ENCODE measurements at regions not wholly inside any gene's neighbourhood (a gene's known extent, or its start where the extent isn't known, plus 50 kb on each side); places are given as distances from the start of the nearest gene placed in this dataset.

DNA sequence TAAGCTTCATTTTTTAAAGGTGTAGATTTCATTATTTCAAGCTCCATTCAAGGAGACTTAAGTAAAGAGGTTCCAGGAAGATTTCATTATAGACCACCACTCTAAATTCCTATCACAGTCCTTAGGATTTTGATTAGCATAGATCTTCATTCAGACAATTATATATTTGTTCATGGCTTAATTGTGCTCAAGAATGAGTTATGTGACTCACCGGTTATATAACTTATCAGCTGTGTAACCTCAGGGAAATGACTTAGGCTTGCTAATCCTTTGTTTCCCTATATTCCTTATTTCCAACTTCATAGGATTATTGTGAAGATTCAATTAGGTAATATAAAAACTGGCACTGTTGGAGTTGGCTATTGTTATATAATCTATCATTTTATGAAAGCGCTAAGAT lies 632.8 kb upstream of the SPRY2 start:
- Histone ChIP-seq H3K4me3 (ENCODE audit: insufficient read depth, low read depth, low read length) (no peak overlapping the region), H4K20me1 (ENCODE audit: insufficient read depth, low read length) (no peaks in the 10 kb centered on the region), H3K9me1 (ENCODE audit: insufficient read depth, low read length) (no peaks in the 10 kb centered on the region), H3K56ac (ENCODE audit: extremely low read depth, insufficient read depth, low read length) (no peak overlapping the region), H2BK120ac (ENCODE audit: low read depth, low read length) (no peak overlapping the region), H2AFZ (replicated peaks; ENCODE audit: low read length, poor library complexity) (no peak overlapping the region), H3K79me1 (ENCODE audit: low read depth in 1 of 2, low read length in 2 of 2) (no peaks in the 10 kb centered on the region), H3K36me3 (ENCODE audit: control insufficient read depth, insufficient read depth, low read length) (no peaks in the 10 kb centered on the region), H2BK20ac (ENCODE audit: low read depth, low read length) (no peak overlapping the region), H3K4ac (ENCODE audit: low read depth, low read length) (no peak overlapping the region), H3K27me3 (ENCODE audit: control insufficient read depth, insufficient read depth, low read length) (no peaks in the 10 kb centered on the region), H4K8ac (ENCODE audit: low read depth in 2 of 2, low read length in 2 of 2) (no peak overlapping the region), H2AK5ac (ENCODE audit: low read depth, low read length) (no peak overlapping the region), H3K9ac (ENCODE audit: low read depth, low read length) (no peak overlapping the region), H2BK15ac (ENCODE audit: low read depth, low read length) (no peak overlapping the region), H3K14ac (replicated peaks; ENCODE audit: low read depth, low read length) (no peak overlapping the region), H3K4me1 (ENCODE audit: control insufficient read depth, insufficient read depth, low read length) (no peaks in the 10 kb centered on the region), H3K23ac (ENCODE audit: low read depth, low read length) (no peak overlapping the region), H2AK9ac (replicated peaks; ENCODE audit: low read depth, low read length, poor library complexity) (no peak overlapping the region), H3K4me2 (ENCODE audit: low read depth, low read length) (no peak overlapping the region), H3K27ac (ENCODE audit: insufficient read depth, low read length) (no peak overlapping the region), H2BK5ac (ENCODE audit: low read depth, low read length, poor library complexity, severe bottlenecking) (no peak overlapping the region), H3K18ac (ENCODE audit: low read depth, low read length) (no peak overlapping the region), H3K9me3 (ENCODE audit: control insufficient read depth, insufficient read depth, low read length) (0 out of 2 replicates have a peak, but pooled peaks cover 2% of the 10 kb centered on the region), H4K91ac (ENCODE audit: insufficient read depth, low read depth, low read length) (no peak overlapping the region), H4K5ac (ENCODE audit: low read depth, low read length) (no peak overlapping the region)
- DNase-seq (no peak), ATAC-seq (ENCODE audit: low read depth) (no peak)
- in situ Hi-C loops (cut with MboI; ENCODE audit: low sequenced_read_pairs), result no loop called here
- POLR2A ChIA-PET (ENCODE audit: unreplicated experiment), result no interaction called here
- TF ChIP-seq MAFK (IDR thresholded peaks at IDR 0.05; ENCODE audit: low read depth, low read length) (no peak), SMC3 (IDR thresholded peaks at IDR 0.05; ENCODE audit: low read depth, low read length) (no peak), POLR2A (IDR thresholded peaks at IDR 0.05; ENCODE audit: low read depth, low read length) (no peak), CEBPB (IDR thresholded peaks at IDR 0.05; ENCODE audit: low read depth, low read length) (no peak), NFE2L2 (IDR thresholded peaks at IDR 0.05; ENCODE audit: low read depth, low read length) (no peak), MXI1 (IDR thresholded peaks at IDR 0.05; ENCODE audit: borderline replicate concordance, low read depth, low read length) (no peak)
- TF ChIP-seq, protein P1, sequence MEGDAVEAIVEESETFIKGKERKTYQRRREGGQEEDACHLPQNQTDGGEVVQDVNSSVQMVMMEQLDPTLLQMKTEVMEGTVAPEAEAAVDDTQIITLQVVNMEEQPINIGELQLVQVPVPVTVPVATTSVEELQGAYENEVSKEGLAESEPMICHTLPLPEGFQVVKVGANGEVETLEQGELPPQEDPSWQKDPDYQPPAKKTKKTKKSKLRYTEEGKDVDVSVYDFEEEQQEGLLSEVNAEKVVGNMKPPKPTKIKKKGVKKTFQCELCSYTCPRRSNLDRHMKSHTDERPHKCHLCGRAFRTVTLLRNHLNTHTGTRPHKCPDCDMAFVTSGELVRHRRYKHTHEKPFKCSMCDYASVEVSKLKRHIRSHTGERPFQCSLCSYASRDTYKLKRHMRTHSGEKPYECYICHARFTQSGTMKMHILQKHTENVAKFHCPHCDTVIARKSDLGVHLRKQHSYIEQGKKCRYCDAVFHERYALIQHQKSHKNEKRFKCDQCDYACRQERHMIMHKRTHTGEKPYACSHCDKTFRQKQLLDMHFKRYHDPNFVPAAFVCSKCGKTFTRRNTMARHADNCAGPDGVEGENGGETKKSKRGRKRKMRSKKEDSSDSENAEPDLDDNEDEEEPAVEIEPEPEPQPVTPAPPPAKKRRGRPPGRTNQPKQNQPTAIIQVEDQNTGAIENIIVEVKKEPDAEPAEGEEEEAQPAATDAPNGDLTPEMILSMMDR (conservative IDR thresholded peaks at IDR 0.05; ENCODE audit: low read depth, low read length), result no peak
- TF ChIP-seq, protein P2, sequence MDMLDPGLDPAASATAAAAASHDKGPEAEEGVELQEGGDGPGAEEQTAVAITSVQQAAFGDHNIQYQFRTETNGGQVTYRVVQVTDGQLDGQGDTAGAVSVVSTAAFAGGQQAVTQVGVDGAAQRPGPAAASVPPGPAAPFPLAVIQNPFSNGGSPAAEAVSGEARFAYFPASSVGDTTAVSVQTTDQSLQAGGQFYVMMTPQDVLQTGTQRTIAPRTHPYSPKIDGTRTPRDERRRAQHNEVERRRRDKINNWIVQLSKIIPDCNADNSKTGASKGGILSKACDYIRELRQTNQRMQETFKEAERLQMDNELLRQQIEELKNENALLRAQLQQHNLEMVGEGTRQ (IDR thresholded peaks at IDR 0.05; ENCODE audit: low read depth, low read length), result no peak
- TF ChIP-seq, protein P3, sequence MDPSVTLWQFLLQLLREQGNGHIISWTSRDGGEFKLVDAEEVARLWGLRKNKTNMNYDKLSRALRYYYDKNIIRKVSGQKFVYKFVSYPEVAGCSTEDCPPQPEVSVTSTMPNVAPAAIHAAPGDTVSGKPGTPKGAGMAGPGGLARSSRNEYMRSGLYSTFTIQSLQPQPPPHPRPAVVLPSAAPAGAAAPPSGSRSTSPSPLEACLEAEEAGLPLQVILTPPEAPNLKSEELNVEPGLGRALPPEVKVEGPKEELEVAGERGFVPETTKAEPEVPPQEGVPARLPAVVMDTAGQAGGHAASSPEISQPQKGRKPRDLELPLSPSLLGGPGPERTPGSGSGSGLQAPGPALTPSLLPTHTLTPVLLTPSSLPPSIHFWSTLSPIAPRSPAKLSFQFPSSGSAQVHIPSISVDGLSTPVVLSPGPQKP (IDR thresholded peaks at IDR 0.05; ENCODE audit: borderline replicate concordance, low read depth, low read length), result no peak
- dilution Hi-C loops (cut with HindIII; ENCODE audit: low sequenced_read_pairs, unreplicated experiment), result no loop called here
- no TSS peak for BruUV-seq (replicated peaks)
- CTCF ChIA-PET, result no interaction called here
- no CpG with 5 or more reads among the region's 2 CpGs for WGBS, 2 experiments (ENCODE audit: extremely low coverage in 2 of 2, insufficient read length in 1 of 2)
- intact Hi-C loops (cut with micrococcal nuclease), result no loop called here

All from IMR-90 (cell line).